ENCODE measurements at regions not wholly inside any gene's neighbourhood (a gene's known extent, or its start where the extent isn't known, plus 50 kb on each side); places are given as distances from the start of the nearest gene placed in this dataset.
A peak's percentile ranks its signal among the peaks of the same experiment; 100 is the strongest.

GRCh38 chr2:57504787-57505186, 541.8 kb upstream of the VRK2 start:
- no peak for TF ChIP-seq CTCF (IDR thresholded peaks at IDR 0.05; ENCODE audit: control insufficient read depth, extremely low read depth, insufficient read depth)
- DNase-seq (ENCODE audit: low read depth): no peak

GRCh38 chr2:57509189-57509588, 537.4 kb upstream of the VRK2 start:
- TF ChIP-seq CTCF (IDR thresholded peaks at IDR 0.05; ENCODE audit: control insufficient read depth, extremely low read depth, insufficient read depth): no peak
- no peak for DNase-seq (ENCODE audit: low read depth)
- no peak overlapping the region for H3K4me3 ChIP-seq (ENCODE audit: low read depth, low read length)

More at GRCh38 chr2:57504787-57505186, 541.8 kb upstream of the VRK2 start:
- no peak overlapping the region for H3K4me3 ChIP-seq (ENCODE audit: low read depth, low read length)

- DNase-seq (ENCODE audit: low read depth): no peak
- no peak for TF ChIP-seq CTCF (IDR thresholded peaks at IDR 0.05; ENCODE audit: control insufficient read depth, extremely low read depth, insufficient read depth)
- no peak overlapping the region for H3K4me3 ChIP-seq (ENCODE audit: low read depth, low read length)
Observed at GRCh38 chr2:57510704-57511103, 535.9 kb upstream of the VRK2 start.

DNA sequence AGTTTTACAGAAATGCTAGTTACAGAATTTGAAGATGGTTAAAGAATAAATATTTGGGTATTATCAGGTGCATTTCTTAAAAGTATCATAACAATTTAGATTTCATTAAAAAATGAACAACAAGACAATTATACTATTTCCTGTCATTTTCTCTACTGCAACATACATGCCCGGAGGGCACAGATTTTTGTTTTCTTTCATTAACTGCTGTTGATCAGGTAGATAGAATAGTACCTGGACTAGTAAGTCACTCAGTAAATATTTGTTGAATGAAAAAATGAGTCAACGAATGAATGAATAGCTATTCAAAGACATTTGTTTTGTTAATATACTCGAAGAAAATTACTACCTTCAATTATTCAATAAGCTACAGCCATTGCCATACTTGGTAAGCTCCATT, 531.2 kb upstream of the VRK2 start:
- H3K4me3 ChIP-seq (ENCODE audit: low read depth, low read length): no peak overlapping the region
- TF ChIP-seq CTCF (IDR thresholded peaks at IDR 0.05; ENCODE audit: control insufficient read depth, extremely low read depth, insufficient read depth): no peak
- DNase-seq (ENCODE audit: low read depth): no peak

GRCh38 chr2:57516698-57517340, 529.8 kb upstream of the VRK2 start:
- TF ChIP-seq CTCF (IDR thresholded peaks at IDR 0.05; ENCODE audit: control insufficient read depth, extremely low read depth, insufficient read depth): peak; percentile 41
- H3K4me3 ChIP-seq (ENCODE audit: low read depth, low read length): no peak overlapping the region
- DNase-seq (ENCODE audit: low read depth): no peak

GRCh38 chr2:57523304-57523703, 523.3 kb upstream of the VRK2 start:
- TF ChIP-seq CTCF (IDR thresholded peaks at IDR 0.05; ENCODE audit: control insufficient read depth, extremely low read depth, insufficient read depth): no peak
- DNase-seq (ENCODE audit: low read depth): no peak
- H3K4me3 ChIP-seq (ENCODE audit: low read depth, low read length): no peak overlapping the region

GRCh38 chr2:57527685-57528084, 518.9 kb upstream of the VRK2 start:
- H3K4me3 ChIP-seq (ENCODE audit: low read depth, low read length): no peak overlapping the region
- no peak for TF ChIP-seq CTCF (IDR thresholded peaks at IDR 0.05; ENCODE audit: control insufficient read depth, extremely low read depth, insufficient read depth)
- DNase-seq (ENCODE audit: low read depth): no peak
